Middle frontal gyrus (tissue), 1 donor: ENCODE measurements at regions not wholly inside any gene's neighbourhood (a gene's known extent, or its start where the extent isn't known, plus 50 kb on each side); places are given as distances from the start of the nearest gene placed in this dataset.

Experiments
- DNase-seq: peaks from one replicate; pipeline ENCODE4 v3.0.0-alpha.2; 2015; ENCODE audit warnings: low spot score; ENCODE audit errors: extremely low spot score

GRCh38 chr9:80040457-80040856 lies 468.7 kb downstream of the TLE4 start:
- DNase-seq: no peak

GRCh38 chr9:80030801-80031200 lies 459.0 kb downstream of the TLE4 start:
- DNase-seq: no peak

GRCh38 chr9:80028501-80028900 lies 456.7 kb downstream of the TLE4 start:
- no peak for DNase-seq

GRCh38 chr9:80025796-80026520 lies 454.2 kb downstream of the TLE4 start:
- no peak for DNase-seq

- DNase-seq: no peak
Measured at GRCh38 chr9:80025131-80025530, 453.4 kb downstream of the TLE4 start.

DNA sequence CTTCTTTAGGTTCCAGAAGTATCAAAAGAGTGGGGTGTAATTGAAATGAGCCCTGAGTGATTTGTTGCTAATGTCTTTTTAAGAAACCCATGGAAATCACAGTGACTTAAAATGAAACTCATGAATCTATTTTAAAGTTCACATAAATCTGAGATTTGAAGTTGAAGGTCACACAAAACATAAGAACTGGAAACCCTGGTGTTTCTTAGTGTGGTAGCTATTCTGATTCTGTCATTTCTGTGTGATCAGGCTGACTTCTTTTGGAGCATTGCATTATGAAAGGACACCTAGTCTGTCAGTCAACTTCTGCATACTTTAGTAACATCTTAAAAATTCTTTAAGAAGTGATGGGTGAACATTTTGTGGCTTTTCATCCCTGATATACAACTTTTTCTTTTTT lies 448.8 kb downstream of the TLE4 start:
- no peak for DNase-seq

GRCh38 chr9:80020056-80020455 lies 448.3 kb downstream of the TLE4 start:
- DNase-seq: no peak

GRCh38 chr9:80013891-80014290 lies 442.1 kb downstream of the TLE4 start:
- no peak for DNase-seq

DNA sequence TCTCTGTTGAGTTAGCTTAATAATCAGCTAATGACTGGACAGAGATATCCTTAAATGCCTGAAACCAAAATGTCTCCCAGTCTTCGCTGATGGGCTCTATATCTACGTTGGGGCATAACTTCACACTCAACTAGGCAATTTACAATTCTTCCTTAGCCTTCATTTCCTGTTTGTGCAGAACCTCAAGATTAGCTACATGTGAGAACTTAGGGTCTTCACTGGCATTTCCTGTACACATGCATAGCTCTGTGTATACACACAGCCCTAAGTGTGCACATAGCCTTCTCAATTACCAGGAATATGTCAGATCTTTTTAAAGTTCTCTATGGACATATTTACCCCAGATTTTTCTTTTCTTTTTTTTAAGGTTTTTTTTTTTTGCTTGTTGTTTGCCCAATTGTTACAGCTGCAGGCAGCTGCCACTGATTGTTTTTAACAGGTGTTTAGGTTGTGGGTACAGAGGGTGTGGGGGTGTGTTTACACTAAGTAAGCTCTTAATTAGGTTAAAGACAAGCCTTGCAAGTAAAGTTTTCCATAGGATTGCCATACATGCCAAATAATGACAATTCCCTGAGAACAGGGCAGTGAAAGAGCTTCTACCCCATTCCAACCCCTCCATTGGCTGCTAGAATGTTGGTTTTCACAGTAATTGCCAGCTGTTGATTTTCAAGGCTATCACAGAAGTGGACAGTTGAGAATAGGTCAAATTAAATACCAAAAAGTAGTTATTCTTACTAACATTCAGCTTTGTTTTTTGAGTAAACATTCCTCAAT lies 441.0 kb downstream of the TLE4 start:
- no peak for DNase-seq

GRCh38 chr9:80009204-80009603 lies 437.4 kb downstream of the TLE4 start:
- no peak for DNase-seq

DNA sequence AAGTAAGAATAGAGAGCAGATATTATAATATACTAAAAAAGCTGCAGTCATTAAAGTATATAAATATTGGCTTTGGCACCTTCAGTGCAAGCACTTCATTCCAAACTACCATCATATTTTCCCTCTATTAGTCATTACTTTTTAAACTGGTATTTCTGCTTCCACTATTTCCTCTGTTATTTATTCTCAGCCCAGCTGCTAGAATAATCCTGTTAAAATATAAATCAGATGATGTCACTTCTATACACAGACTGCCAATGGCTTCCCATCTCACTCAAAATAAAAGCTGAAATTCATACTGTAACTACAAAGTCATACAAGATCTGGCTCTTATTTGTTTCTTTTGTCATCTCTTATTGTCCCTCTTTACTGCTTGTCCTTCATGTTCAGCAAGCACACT lies 432.9 kb downstream of the TLE4 start:
- no peak for DNase-seq

DNA sequence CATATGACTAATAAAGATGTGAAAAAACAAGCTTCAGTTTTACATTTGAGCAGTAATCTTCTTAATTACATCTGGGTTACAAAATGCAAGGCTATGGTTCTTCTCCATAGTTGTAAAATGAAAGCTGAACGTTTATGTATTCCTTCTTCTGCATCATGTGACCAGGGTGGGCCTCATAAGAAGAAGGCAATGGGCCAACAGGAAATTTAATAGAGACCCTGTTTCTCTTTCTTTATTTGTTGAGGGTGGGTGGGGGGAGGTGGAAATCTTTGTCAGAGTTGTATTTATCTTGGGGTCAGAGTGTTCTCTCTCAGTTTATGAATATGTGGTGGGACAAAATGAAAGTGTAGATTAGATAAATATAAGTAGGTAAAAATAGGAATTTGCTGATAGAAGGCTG lies 418.8 kb downstream of the TLE4 start:
- DNase-seq: no peak

DNA sequence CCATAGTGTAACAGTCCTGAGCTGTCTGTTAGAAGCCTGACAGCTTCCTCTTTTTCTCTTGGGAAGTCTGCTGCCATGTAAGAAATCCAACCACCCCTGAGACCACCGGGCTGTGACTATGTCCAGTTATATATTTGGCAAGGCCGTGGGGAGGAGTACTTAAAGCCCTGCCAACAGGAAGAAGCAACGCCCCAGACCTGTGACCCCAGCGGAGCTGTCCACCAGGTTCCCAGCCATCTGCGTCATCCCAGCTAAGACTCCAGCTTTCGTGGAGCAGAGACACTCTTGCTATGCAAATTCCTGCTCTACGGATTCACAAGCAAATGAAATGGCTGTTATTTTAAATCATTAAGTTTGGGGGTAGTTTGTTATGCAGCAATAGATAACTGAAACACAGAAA lies 417.3 kb downstream of the TLE4 start:
- DNase-seq: no peak

- DNase-seq: no peak
Measured at GRCh38 chr9:79988126-79988525, 416.4 kb downstream of the TLE4 start.

DNA sequence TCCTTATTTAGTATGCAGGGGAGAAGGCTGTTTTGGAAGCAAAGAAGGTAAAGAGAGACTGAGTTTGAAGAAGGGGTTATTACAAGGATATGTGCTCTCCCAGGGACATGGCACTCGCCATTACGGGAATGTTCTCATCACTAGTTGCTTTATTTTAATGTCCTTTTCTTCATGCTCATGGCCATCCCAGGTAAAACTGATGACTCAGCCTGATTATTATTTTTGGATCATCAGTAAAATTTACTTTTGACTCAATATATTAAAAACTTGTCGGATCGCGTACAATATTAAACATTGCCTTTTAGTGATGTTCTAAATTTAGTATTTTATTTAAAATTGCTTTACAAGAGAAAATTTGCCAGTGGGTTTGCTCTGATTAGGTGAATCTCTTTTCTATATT lies 414.7 kb downstream of the TLE4 start:
- no peak for DNase-seq

DNA sequence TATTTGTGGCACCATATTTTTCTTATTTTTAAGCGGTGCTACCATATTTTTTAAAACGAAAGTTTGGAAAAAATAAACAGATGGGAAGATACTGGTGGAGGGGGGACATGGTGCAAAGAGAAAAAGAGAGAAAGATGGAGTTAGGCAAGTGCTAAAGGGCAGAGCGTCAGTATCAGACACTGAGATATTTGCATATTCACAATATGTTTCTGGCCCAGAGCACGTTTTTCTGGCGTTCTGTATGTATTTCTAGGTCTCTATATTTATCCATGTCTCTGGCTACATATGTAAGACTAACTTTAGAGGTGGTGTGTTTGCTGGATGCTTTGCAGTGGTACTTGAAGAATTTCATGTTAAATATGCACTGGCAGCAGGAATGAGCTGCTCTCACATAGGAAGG lies 414.0 kb downstream of the TLE4 start:
- DNase-seq: no peak

- DNase-seq: no peak
Measured at GRCh38 chr9:79985264-79985663, 413.5 kb downstream of the TLE4 start.

- no peak for DNase-seq
Measured at GRCh38 chr9:79984429-79985067, 412.8 kb downstream of the TLE4 start.

- DNase-seq: no peak
Measured at GRCh38 chr9:79980432-79980831, 408.7 kb downstream of the TLE4 start.

- no peak for DNase-seq
Measured at GRCh38 chr9:79977510-79978197, 405.9 kb downstream of the TLE4 start.

DNA sequence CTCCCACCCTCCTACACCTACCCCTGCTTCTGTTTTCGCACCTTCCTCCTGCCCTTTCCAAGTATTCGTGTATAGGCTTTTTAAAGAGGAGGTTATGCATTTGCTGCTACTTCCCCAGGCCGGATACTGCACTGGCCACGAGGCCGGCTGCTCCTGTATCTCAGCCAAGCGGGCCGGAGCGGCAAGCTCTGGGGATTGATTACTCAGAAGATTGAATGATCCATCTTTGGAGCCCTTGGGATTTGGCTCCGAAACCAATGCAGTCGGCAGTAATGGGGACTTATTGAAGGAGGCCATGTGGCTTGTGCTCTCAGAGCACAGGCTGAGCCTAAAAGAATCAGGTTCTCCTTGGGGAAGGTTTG lies 405.3 kb downstream of the TLE4 start:
- no peak for DNase-seq
